Upper lobe of left lung (tissue), 6 donors: ENCODE measurements at regions not wholly inside any gene's neighbourhood (a gene's known extent, or its start where the extent isn't known, plus 50 kb on each side); places are given as distances from the start of the nearest gene placed in this dataset.

Experiments used
- ATAC-seq, 2 donors: fragments of 200-7000 bp; cut with Tn5 transposase; one replicate each; pipeline ENCODE4 v1.9.1; 2022; ENCODE audit warnings: mild to moderate bottlenecking in 2 of 2, moderate library complexity in 2 of 2; ENCODE audit not compliant: low FRiP score in 2 of 2
- DNase-seq, 2 donors: peaks; one replicate each; pipeline ENCODE4 v3.0.0-alpha.2; 2019 to 2020
- H3K27ac ChIP-seq, 4 donors: fragments of 200-600 bp; sonication (generic); one replicate each; pipeline ENCODE4 v1.5.1; 2016 to 2019
- H3K27me3 ChIP-seq, 4 donors: fragments of 200-600 bp; sonication (generic); one replicate each; pipeline ENCODE4 v1.5.1; 2017 to 2019
- H3K36me3 ChIP-seq, 4 donors: fragments of 200-600 bp; sonication (generic); one replicate each; pipeline ENCODE4 v1.5.1; 2016 to 2019
- H3K4me1 ChIP-seq, 4 donors: fragments of 200-600 bp; sonication (generic); one replicate each; pipeline ENCODE4 v1.5.1; 2018 to 2019
- H3K4me3 ChIP-seq, 4 donors: fragments of 200-600 bp; sonication (generic); one replicate each; pipeline ENCODE4 v1.5.1; 2017 to 2019; ENCODE audit warnings: mild to moderate bottlenecking in 2 of 4, moderate library complexity in 1 of 4
- H3K9me3 ChIP-seq, 4 donors: fragments of 200-600 bp; sonication (generic); one replicate each; pipeline ENCODE4 v1.5.1; 2018 to 2019
- CTCF ChIP-seq, 6 experiments: fragments of 450-650 bp in 4 of 6; fragments of 200-600 bp in 2 of 6; sonication (generic) in 2 of 6; IDR thresholded peaks; one replicate each; pipeline ENCODE4 v1.5.1; 2016 to 2019; ENCODE audit warnings: antibody characterized with exemption in 6 of 6
- EP300 ChIP-seq, 4 donors: sonication (generic); formaldehyde crosslinking; IDR thresholded peaks; one replicate each; pipeline ENCODE4 v1.5.1; 2017; ENCODE audit warnings: antibody characterized with exemption in 4 of 4, control low read depth in 2 of 4
- POLR2A ChIP-seq, 4 donors: fragments of 450-650 bp; IDR thresholded peaks; one replicate each; pipeline ENCODE4 v1.5.1; 2016 to 2017; ENCODE audit warnings: antibody characterized with exemption in 4 of 4, mild to moderate bottlenecking in 2 of 4
- POLR2AphosphoS5 ChIP-seq, 2 donors: sonication (generic); formaldehyde crosslinking; IDR thresholded peaks; one replicate each; pipeline ENCODE4 v1.5.1; 2017; ENCODE audit warnings: antibody characterized with exemption in 2 of 2
- WGBS, 2 donors: methylation state at CpG; one replicate each; pipeline ENCODE4 v1.1.5; 2017 to 2018; 5-methylcytosine and 5-hydroxymethylcytosine counted together
- donor health status: DM: no; HTN: no; CAD: no; lungs with moderate emphysema.
- donor health status: DM: no; HTN: yes; CAD: no; lungs with severe emphysema.

- no peaks in the 10 kb centered on the region for H3K27me3 ChIP-seq
- DNase-seq: no peak
- H3K27ac ChIP-seq: no peak overlapping the region
- WGBS, 2 donors: 40 to 60% methylated on average over 1 of the region's 1 CpG
- no peaks in the 10 kb centered on the region for H3K4me1 ChIP-seq
- ATAC-seq: peak in 1 of 2 donors; percentile 45
- no peaks in the 10 kb centered on the region for H3K9me3 ChIP-seq
- no peaks in the 10 kb centered on the region for H3K36me3 ChIP-seq
- no peak overlapping the region for H3K4me3 ChIP-seq
- TF ChIP-seq POLR2AphosphoS5 (IDR thresholded peaks at IDR 0.05) (no peak), EP300 (IDR thresholded peaks at IDR 0.05) (no peak), CTCF (IDR thresholded peaks at IDR 0.05) (no peak), POLR2A (IDR thresholded peaks at IDR 0.05) (no peak)
Observed at GRCh38 chr22:22074634-22075381, 92.2 kb upstream of the TOP3B start.

GRCh38 chr22:22073769-22074561 is 91.4 kb upstream of the TOP3B start:
- no peak overlapping the region for H3K27ac ChIP-seq
- no peaks in the 10 kb centered on the region for H3K9me3 ChIP-seq
- H3K27me3 ChIP-seq: no peaks in the 10 kb centered on the region
- no peaks in the 10 kb centered on the region for H3K36me3 ChIP-seq
- DNase-seq (no peak), ATAC-seq (no peak)
- 61 to 67% methylated on average over 4 to 5 of the region's 5 CpGs for WGBS, 2 donors
- TF ChIP-seq POLR2AphosphoS5 (IDR thresholded peaks at IDR 0.05): no peak
- no peak for TF ChIP-seq CTCF (IDR thresholded peaks at IDR 0.05)
- no peak for TF ChIP-seq EP300 (IDR thresholded peaks at IDR 0.05)
- no peak for TF ChIP-seq POLR2A (IDR thresholded peaks at IDR 0.05)
- no peak overlapping the region for H3K4me3 ChIP-seq
- H3K4me1 ChIP-seq: no peaks in the 10 kb centered on the region

GRCh38 chr22:22072169-22072836 is 89.7 kb upstream of the TOP3B start:
- Histone ChIP-seq H3K27ac (no peak overlapping the region), H3K36me3 (no peaks in the 10 kb centered on the region), H3K4me1 (no peaks in the 10 kb centered on the region), H3K27me3 (no peaks in the 10 kb centered on the region), H3K9me3 (no peaks in the 10 kb centered on the region), H3K4me3 (no peak overlapping the region)
- DNase-seq (no peak), ATAC-seq (no peak)
- TF ChIP-seq CTCF (IDR thresholded peaks at IDR 0.05) (no peak), EP300 (IDR thresholded peaks at IDR 0.05) (no peak)
- 86 to 88% methylated on average over 2 of the region's 2 CpGs for WGBS, 2 donors

- H3K27me3 ChIP-seq: no peaks in the 10 kb centered on the region
- no peak overlapping the region for H3K27ac ChIP-seq
- no peak overlapping the region for H3K4me3 ChIP-seq
- no peak for ATAC-seq
- 79 to 90% methylated on average over 2 of the region's 2 CpGs for WGBS, 2 donors
- H3K4me1 ChIP-seq: no peaks in the 10 kb centered on the region
- no peak for DNase-seq
- H3K9me3 ChIP-seq: no peaks in the 10 kb centered on the region
- H3K36me3 ChIP-seq: no peaks in the 10 kb centered on the region
- TF ChIP-seq CTCF (IDR thresholded peaks at IDR 0.05) (no peak), EP300 (IDR thresholded peaks at IDR 0.05) (no peak)
Observed at GRCh38 chr22:22071455-22071854, 88.9 kb upstream of the TOP3B start.
